HG03108 (cell line): ENCODE measurements at regions not wholly inside any gene's neighbourhood (a gene's known extent, or its start where the extent isn't known, plus 50 kb on each side); places are given as distances from the start of the nearest gene placed in this dataset.
A peak's percentile ranks its signal among the peaks of the same experiment; 100 is the strongest.
"Not testable (repeated sequence)": the region's sequence is repeated elsewhere in the genome, so short reads cannot be mapped to it uniquely, and the experiment has no call there.

Experiments used
- ATAC-seq: cut with Tn5 transposase; IDR thresholded peaks from one replicate; pipeline ENCODE4 v1.9.1; 2021; ENCODE audit warnings: moderate library complexity; ENCODE audit not compliant: unreplicated experiment

DNA sequence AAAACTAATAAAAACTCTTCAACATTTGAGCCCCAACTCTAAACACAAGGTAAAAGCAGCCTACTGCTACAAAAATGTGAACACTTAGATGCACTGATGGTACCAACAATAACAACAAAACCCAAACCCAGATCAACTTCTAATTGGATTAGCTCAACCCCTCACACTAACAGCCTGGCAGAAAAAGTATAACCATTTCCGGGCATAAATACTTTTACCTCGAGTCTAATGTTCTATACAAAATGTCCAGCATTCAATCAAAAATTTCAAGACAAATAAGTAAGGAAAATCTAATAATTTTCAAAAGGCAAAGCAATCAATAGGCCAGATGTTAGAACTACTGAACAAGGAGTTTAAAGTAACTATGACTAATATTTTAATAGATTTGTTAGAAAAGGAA lies 303.3 kb downstream of the ARRDC4 start:
- ATAC-seq, result no peak

DNA sequence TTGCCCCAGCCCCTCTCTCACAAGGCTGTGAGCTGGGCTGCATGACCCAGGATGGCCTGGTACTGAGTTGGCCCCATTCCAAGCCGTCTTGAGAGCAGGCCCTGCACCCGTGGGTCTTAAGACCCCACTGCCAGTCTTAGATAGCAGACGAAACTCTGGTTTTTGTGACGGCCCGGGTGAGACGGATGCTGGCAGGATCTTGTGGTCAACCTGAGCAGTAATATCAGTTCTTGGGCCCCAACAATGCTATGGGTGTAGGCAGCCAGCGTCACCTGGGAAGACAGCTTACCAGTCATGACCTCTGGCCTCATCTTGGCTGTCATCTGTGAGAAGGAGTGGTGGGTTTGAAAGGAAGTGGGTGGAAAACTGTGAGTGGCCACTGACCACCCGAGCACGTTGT lies 305.8 kb downstream of the ARRDC4 start:
- ATAC-seq, result no peak

DNA sequence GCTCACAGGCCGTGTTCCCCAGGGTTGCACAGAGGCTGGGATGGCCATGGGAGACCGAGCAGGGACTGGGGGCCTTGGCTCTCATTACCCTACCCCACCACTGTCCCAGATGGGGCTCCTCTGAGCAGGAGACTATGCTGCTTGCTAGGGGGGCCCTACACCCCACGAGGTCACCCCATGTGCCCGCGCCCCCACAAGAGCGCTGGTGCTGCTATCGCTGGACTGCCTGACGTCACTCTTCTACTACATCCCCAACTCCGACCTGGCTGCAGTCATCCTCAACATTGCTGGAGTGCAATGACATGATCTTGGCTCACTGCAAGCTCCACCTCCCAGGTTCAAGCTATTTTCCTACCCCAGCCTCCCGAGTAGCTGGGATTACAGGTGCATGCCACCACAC lies 307.7 kb downstream of the ARRDC4 start:
- ATAC-seq, result no peak

DNA sequence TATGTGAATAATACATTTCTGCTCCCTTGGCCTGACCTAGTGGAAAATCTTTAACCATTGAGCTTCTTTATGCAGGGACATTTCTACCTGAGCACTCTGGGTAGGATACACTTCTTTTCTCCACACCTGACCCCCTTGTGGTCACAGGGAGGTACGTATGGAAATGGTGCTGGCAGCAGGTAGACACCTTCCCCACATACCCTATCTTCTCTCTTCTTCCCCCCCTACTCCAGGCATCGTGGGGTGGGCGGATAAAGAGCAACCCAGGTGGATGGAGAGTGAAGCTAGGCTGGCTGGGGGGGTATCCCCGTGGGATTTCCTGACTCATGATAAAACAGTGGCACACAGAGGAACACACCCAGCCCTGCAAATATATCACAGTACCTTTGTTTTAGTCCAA lies 312.1 kb downstream of the ARRDC4 start:
- ATAC-seq, result no peak

DNA sequence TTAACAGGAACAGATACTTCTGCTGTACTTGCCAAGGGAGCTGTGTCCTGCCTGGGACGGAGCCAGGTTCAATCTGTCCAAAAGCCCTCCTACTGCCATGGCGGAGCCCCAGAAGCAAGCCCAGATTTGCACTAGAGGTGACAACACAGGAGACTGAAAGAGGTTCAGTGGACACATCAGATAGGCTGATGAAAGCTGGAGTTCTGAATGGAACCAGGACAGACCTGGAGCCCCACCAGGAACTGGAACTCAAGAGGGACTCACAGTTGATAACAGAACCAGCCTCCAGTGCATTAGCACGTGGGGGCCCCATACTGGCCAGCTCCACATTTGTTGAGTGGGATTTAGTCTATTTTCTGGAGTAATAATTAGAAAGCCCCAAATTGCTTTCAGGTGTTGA lies 315.5 kb downstream of the ARRDC4 start:
- no peak for ATAC-seq

DNA sequence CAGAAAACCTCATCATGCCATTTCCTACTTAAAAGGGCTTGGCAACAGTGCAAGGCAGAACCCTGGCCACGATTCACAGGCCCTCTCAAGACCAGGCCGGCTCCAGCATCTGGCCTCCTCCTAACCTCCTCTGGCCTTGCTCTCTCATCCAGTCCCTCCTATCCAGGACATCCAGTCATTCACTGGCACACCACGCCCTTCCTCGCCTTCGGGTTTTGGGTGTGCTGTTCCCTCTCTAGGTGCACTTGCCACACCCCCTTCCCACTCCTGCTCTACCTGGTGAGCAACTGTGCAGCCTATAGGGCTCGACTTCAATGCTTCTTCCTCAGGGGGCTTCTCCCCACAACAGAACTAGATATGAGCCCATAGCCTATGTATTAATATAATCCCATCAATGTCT lies 317.1 kb downstream of the ARRDC4 start:
- no peak for ATAC-seq

DNA sequence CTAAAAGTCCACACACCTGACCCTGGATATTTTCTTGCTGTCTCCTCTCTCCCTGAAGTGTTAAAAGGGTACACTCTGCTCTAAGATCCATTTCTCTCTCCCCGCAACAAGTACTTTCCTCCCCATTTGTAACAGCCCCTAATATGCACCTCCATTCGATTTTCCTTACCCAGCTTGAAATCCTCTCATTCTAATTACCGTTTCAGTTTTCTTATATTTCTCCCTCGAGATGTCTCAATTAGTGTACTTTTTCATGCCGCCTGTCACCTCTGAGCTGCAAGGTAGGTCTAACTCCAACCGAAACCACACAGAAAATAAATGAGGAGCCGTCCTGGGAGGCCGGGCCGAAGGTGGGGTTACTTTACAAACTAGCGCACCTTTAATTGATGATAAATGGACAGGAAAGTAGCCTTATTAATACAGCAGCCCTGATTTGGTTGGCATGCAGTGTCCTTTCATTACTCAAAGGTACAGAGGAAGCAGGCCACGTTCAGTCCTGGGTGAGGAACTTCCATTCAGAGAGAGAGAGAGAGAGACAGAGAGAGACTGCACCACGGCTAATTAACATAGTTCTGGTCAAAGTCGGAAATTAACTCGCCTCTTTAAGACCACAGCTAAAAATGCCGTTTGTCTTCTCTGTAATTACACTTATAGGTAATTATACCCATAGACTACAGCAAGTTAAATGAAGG lies 319.9 kb downstream of the ARRDC4 start:
- ATAC-seq, result no peak

DNA sequence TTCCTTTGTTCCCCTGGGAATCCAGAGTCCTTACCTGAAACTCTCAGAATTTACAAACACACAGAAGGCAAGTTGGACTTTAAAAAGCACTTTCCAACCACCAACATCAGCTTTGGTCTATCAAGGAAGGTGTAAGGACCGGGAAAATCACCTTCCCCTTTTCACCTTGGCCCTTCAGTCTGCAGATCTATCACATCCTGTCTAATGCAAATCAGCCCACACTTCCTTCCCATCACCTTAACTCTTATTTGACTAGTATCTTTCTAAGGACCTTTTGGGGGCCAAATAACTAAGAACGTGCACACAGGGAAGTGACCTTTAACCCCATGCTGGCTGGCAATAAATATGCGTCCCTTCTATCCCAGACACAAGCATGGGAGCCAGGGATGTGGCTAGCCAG lies 320.6 kb downstream of the ARRDC4 start:
- no peak for ATAC-seq

DNA sequence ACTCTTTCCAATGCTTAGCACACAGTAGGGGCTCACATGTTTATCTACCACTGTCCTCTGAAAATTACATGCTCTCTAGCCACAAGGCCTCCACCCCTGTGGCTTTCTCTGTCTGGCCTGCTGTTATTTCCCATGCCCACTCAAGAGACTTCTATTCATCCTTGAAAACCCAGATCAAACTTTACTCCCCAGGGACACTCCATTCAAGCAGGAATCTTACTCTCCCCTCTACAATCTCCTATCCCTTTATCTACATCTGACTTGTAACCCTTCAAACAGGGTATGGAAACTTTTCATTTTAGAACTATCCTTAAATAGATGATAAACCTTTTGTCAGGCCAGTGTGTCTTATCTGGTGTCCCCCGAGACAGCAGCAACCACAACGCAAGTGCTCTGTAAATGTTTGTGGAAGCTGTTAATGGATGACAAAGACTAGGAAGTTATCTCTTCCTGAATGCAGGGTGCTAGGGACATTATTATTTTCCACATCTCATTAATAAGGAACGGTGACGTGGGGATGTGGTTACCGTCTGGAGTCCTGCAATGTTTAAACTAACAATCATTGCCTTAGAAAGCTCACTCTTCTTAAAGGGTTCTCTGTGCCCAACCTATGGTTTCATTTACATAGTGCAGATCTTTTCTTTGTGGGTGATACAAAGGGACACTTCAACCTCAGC lies 322.3 kb downstream of the ARRDC4 start:
- no peak for ATAC-seq

DNA sequence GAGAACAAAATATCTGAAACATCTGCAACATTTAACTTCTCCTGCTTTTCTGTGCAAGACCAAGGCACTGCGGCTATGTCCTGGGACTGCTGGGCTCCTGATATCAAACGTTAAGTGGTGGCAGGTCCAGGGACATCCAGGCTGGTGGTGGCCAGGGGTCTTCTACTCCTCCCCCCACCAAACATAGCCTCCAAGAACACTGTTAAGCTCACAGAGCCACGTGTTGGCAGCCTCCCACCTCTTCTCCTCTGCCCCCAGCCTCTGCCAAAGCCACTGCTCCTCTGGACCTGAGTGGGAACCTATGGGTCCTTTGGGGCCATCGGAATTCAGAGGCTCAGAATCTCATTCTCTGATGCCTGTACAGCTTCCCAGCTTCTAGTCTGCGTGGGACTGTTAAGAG lies 325.7 kb downstream of the ARRDC4 start:
- ATAC-seq, result no peak

DNA sequence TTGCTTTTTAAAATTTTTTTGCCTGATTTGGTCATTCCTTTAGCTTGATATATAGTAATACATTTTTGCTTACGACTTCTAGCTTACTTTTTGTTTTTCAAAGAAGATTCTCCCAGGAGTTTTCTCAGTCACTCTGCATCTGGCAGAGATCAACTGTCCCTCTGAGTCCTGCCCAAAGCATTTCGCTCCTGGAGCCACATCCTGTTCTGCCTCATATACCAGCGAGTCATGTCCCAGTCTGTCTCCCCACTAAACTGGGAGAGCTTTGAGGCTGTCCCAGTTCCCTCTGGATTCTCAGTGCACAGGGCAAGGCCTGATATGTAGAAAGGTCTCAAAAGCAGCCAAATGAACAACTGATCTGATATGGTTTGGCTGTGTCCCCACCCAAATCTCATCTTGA lies 326.3 kb downstream of the ARRDC4 start:
- no peak for ATAC-seq

DNA sequence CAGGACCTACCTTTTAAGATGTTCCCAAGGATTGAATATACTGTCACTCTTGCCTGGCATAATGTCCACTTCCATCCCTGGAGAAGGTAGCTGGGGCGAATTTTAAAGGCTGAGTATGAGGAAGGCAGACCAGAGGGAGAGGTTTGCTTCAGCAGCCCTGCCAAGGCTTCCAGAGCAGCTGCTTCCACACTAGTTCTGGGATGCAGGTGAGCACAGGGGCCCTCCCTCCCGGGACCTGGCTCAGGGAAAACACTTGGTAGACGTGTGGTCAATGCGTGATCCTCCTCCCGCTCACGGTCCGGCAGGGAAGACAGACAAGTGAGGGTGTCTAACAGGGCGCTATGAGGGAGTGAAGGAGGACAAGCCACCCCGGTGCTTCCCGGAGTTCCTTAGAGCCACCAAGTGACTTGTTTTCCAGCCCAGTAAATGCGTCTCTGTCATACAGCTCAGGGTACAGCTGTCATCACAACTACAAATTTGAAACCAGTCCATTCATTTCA lies 327.6 kb downstream of the ARRDC4 start:
- ATAC-seq, result no peak

DNA sequence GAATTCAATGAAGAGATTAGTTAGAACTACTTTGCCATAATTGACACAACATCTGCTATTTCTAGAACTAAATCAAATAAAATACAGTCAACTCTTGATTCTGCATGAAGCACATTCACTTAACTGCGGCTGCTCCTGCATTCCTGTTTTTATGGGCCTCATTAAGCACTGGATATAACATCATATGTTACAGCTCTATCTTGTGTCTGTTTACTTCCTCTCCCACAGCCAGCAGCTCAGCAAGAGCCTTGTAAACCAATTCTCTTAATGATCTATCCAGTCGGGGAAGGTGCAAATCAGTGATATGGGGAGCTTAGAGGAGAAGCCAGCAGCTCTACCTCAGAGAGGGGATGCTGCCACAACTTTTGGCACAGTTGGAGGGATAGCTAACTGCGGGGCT lies 329.2 kb downstream of the ARRDC4 start:
- ATAC-seq, result no peak

DNA sequence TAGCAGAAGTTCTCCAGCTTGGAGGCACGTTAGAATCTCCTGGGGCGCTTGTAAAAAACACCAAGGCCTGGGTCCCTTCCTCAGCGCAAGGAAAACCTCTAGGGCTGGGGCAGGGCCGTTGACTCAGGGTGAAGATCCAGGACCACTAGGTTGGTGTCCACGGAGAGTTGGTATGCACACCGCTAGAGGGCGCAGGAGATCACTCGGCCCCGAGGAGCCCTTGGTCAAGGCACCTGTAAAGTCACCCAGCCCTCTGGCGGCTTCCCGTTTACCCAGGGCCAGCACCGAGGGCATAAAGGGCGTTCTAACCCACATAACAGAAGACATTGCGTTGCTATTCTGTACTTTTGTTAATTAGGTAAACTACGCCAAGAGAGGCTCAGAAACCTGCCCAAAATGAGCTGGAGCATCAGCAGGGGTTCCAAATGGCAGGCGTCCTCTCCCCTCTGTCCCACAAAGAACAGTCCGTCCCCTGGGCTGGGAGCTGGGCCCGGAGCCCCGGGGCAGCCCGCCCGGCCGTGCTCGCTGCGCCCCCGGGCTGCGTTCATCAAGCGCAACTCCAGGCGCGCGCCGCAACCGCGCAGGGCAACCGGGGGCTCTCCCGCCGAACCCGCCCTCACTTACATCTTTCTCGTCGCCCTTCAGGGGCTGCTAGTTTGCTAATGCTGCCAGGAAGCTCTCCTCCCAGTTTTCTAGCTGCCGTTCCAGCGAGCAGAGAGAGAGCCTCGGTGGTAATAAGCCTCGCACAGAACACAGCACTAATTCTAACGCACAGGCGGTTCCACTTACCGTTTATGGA lies 332.1 kb downstream of the ARRDC4 start:
- ATAC-seq, result no peak

DNA sequence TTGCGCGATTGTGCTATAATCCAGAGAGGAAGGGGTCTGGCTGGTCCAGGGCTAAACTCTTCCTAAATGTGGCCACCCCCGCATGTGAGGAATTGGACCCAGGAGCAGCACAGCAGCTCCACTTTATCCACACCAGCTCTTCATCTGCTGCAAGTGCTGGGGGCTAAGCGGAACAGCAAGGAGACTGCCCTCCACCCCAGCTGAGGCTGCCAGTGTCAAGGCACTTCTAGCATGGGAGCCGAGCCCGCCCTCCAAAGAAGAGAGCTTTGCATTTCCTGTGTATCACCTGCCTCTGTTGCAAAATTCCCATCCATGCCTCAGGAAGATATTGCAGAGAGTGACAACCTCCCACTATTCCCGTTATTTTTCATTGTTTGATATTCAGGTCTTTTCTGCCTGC lies 333.6 kb downstream of the ARRDC4 start:
- no peak for ATAC-seq

DNA sequence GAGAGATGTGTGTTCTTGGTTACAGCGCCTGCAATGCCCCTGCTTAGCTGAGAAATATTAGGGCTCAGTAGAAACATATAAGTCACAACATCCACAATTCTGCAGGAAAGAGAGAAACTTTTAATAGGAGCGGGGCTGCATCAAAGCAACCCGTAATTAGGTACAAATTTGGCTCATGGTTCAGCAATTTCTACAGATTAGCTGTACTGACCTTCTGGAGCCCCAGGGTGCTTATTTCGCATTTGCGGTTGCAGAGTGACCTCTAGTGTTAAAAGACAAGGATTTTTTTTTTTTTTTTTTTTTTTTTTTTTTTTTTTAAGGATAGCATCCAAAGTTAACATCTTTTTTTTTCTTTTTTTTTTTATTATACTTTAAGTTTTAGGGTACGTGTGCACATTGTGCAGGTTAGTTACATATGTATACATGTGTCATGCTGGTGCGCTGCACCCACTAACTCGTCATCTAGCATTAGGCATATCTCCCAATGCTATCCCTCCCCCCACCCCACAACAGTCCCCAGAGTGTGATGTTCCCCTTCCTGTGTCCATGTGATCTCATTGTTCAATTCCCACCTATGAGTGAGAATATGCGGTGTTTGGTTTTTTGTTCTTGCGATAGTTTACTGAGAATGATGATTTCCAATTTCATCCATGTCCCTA lies 334.7 kb downstream of the ARRDC4 start:
- ATAC-seq, result not testable (repeated sequence)

DNA sequence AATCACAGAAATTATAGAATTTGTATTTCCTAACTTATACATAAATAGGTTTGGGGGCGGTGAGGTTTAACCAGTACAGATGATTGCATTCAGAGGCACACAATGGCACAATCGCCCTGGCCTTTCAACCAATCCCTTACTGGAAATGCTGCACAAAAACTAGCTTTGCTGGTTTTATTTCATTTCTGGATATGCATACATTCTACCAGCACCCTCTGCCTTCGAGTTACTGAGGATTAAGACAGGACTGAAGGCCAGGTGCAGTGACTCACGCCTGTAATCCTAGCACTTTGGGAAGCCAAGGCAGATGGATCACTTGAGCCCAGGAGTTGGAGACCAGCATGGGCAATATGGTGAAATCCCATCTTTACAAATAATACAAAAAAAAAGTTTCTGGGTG lies 336.1 kb downstream of the ARRDC4 start:
- no peak for ATAC-seq

DNA sequence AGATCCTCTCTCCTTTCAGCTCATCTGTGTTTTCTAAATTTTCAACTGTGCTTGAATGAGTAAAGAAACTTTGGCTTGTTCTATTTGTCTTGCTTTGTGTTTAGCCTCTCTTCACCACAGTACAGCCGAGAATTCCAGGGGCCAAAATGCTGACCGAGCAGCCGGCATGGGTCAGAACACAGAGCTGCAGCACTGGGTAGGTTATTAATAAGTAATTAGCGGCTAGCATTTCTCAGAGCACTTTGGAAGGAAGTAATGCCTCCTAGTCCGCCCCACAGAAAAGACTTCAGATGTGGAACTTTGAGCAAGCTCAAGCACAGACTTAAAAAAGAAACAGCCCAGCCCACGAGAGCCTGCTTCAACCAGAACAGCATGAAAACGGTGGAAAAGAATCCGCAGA lies 343.9 kb downstream of the ARRDC4 start:
- no peak for ATAC-seq

DNA sequence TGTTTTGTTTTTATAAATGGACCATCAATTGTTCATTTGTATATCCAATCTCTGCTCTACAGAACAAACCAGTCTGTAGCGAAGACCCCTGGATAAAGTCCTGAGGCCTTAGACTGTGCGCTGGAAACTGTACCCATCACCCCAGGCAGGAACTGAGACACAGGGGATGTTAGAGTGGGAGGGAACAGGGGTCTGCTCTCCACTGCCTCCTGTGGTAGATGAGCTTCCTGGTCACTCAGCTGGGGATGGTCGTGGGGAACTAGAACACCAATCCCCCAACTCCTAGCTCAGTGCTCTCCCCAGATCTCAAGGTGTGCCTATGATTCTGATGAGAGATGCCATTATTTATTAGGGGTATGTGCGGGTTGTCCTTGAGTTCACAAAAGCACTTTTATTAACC lies 340.2 kb upstream of the IGF1R start:
- no peak for ATAC-seq

DNA sequence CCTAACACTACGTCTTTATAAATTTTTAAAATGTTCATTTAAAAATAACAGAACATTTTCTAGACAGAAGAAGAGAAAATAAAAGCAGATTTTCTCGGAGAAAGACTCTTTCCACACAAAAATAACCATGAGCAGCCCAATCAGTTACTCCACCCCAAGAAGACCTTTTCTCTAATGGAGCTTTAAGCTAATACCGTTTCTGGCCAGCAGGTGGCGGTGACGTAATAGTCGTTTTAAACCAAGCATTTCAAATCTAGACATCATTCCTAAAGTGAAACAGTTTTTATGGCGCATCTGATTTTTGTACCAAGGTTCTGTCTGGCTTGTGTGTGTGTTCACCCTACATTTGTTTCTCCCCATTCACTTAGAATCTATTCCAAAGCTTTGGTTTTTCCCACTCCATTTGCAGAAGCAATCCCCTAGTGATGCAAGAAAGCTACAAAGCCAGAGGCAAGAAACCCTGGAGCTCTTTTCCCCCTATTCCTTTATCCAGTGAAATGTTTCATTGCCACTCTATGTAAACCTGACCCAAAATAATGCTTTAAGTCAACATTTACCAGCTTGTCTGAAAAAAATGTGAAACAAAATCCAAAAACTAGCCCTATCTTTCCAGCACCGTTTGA lies 336.7 kb upstream of the IGF1R start:
- peak; percentile 78 for ATAC-seq

DNA sequence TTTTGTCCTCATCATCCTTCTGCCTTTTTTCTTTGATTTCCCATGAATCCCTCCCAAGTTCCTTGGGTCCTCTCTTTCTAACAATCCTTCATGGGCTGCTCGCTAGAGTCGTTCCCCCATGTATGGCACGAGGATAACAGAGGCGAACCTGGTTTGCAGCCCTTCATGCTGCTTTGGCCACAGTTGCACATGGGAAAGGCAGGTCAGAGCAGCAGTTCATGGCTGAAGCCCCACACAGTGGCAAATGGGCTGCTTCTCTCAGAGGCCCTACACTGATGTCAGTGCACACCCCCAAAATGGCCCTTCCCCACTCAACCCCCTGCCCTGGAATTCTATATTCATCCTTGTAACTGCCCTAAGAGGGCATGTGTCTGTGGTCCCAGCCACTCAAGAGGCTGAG lies 335.4 kb upstream of the IGF1R start:
- ATAC-seq, result no peak
